GM23248 (cell line): ENCODE measurements at regions not wholly inside any gene's neighbourhood (a gene's known extent, or its start where the extent isn't known, plus 50 kb on each side); places are given as distances from the start of the nearest gene placed in this dataset.

Source experiments
- EZH2 ChIP-seq: fragments of 200-600 bp; sonication (generic); IDR thresholded peaks from 2 replicates; pipeline ENCODE4 v1.6.1; 2018; ENCODE audit warnings: antibody characterized with exemption, mild to moderate bottlenecking; ENCODE audit not compliant: insufficient read depth, poor library complexity, severe bottlenecking
- EZH2phosphoT487 ChIP-seq: fragments of 200-600 bp; sonication (generic); IDR thresholded peaks from 2 replicates; pipeline ENCODE4 v1.6.1; 2018; ENCODE audit warnings: antibody characterized with exemption, moderate library complexity, mild to moderate bottlenecking, low read depth; ENCODE audit not compliant: insufficient read depth

DNA sequence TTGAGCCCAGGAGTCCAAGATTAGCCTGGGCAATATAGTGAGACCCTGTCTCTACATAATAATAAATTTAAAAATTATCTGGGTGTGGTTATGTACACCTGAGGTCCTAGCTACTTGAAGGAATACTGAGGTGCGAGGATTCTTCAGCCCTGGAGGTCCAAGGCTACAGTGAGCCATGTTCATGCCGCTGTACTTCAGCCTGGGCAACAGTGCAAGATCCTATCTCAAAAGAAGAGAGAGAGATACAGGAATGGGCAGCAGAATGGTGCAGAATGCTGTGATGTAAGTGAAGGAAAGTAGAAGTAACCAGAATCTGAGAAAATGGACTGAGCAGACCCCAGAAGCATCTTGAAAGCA is 62.7 kb upstream of the EXOC4 start:
- no peak for TF ChIP-seq EZH2
- TF ChIP-seq EZH2phosphoT487, result no peak
